SKM-1 treated with dmso at 0.1 percent for 144 hours (cell line): ENCODE measurements at regions not wholly inside any gene's neighbourhood (a gene's known extent, or its start where the extent isn't known, plus 50 kb on each side); places are given as distances from the start of the nearest gene placed in this dataset.
"Not testable (repeated sequence)": the region's sequence is repeated elsewhere in the genome, so short reads cannot be mapped to it uniquely, and the experiment has no call there.

Experiments used
- DNase-seq: peaks from one replicate; lab custom pipeline; 2025; ENCODE audit not compliant: unreplicated experiment; lab: John Stamatoyannopoulos, UW

- DNase-seq = peak; percentile 21
These were observed 51.2 kb upstream of the PRR5 start for GRCh38 chr22:44650806-44651205.

GRCh38 chr22:44648821-44649565 lies 53.0 kb upstream of the PRR5 start:
- no peak for DNase-seq

- DNase-seq = no peak
These were observed 53.8 kb upstream of the PRR5 start for GRCh38 chr22:44648085-44648820.

- DNase-seq = no peak
These were observed 54.9 kb upstream of the PRR5 start for GRCh38 chr22:44647141-44647540.

- no peak for DNase-seq
These were observed 55.3 kb upstream of the PRR5 start for GRCh38 chr22:44646668-44647067.

GRCh38 chr22:44646141-44646540 lies 55.9 kb upstream of the PRR5 start:
- DNase-seq = no peak

- no peak for DNase-seq
These were observed 56.5 kb upstream of the PRR5 start for GRCh38 chr22:44645531-44645930.

GRCh38 chr22:44645083-44645482 lies 56.9 kb upstream of the PRR5 start:
- DNase-seq = no peak

- DNase-seq = not testable (repeated sequence)
These were observed 58.4 kb upstream of the PRR5 start for GRCh38 chr22:44643526-44644101.

GRCh38 chr22:44642096-44642644 lies 59.8 kb upstream of the PRR5 start:
- DNase-seq = no peak

GRCh38 chr22:44640618-44641155 lies 61.3 kb upstream of the PRR5 start:
- DNase-seq = no peak

- no peak for DNase-seq
These were observed 62.0 kb upstream of the PRR5 start for GRCh38 chr22:44639891-44640617.

- DNase-seq = no peak
These were observed 62.8 kb upstream of the PRR5 start for GRCh38 chr22:44638971-44639760.

GRCh38 chr22:44636502-44637206 lies 65.3 kb upstream of the PRR5 start:
- not testable (repeated sequence) for DNase-seq

- not testable (repeated sequence) for DNase-seq
These were observed 66.4 kb upstream of the PRR5 start for GRCh38 chr22:44635567-44635966.

GRCh38 chr22:44634426-44635321 lies 67.3 kb upstream of the PRR5 start:
- DNase-seq = no peak

- no peak for DNase-seq
These were observed 68.4 kb upstream of the PRR5 start for GRCh38 chr22:44633647-44634046.
